HG03064 (cell line): ENCODE measurements at regions not wholly inside any gene's neighbourhood (a gene's known extent, or its start where the extent isn't known, plus 50 kb on each side); places are given as distances from the start of the nearest gene placed in this dataset.
"Not testable (repeated sequence)": the region's sequence is repeated elsewhere in the genome, so short reads cannot be mapped to it uniquely, and the experiment has no call there.

ENCODE experiments used
- ATAC-seq: cut with Tn5 transposase; IDR thresholded peaks from one replicate; pipeline ENCODE4 v1.9.1; 2021; ENCODE audit warnings: low read depth; ENCODE audit not compliant: unreplicated experiment

GRCh38 chrX:137646472-137646871 lies 80.5 kb downstream of the ZIC3 start:
- ATAC-seq: no peak

- ATAC-seq: no peak
Observed at GRCh38 chrX:137651647-137652046, 85.7 kb downstream of the ZIC3 start.

- no peak for ATAC-seq
Observed at GRCh38 chrX:137652086-137652485, 86.2 kb downstream of the ZIC3 start.

GRCh38 chrX:137654481-137654880 lies 88.6 kb downstream of the ZIC3 start:
- ATAC-seq: no peak

GRCh38 chrX:137667776-137668175 lies 101.8 kb downstream of the ZIC3 start:
- ATAC-seq: no peak

- no peak for ATAC-seq
Observed at GRCh38 chrX:137684591-137684990, 118.7 kb downstream of the ZIC3 start.

GRCh38 chrX:137695417-137695816 lies 129.5 kb downstream of the ZIC3 start:
- no peak for ATAC-seq

- no peak for ATAC-seq
Observed at GRCh38 chrX:137707348-137707747, 141.4 kb downstream of the ZIC3 start.

GRCh38 chrX:137742846-137743245 lies 176.9 kb downstream of the ZIC3 start:
- ATAC-seq: no peak

- no peak for ATAC-seq
Observed at GRCh38 chrX:137743414-137743813, 177.5 kb downstream of the ZIC3 start.

- ATAC-seq: no peak
Observed at GRCh38 chrX:137746289-137746688, 180.4 kb downstream of the ZIC3 start.

- no peak for ATAC-seq
Observed at GRCh38 chrX:137747244-137748043, 181.5 kb downstream of the ZIC3 start.

GRCh38 chrX:137748827-137749226 lies 182.9 kb downstream of the ZIC3 start:
- no peak for ATAC-seq

GRCh38 chrX:137749246-137749645 lies 183.3 kb downstream of the ZIC3 start:
- no peak for ATAC-seq

- ATAC-seq: no peak
Observed at GRCh38 chrX:137771537-137771936, 205.6 kb downstream of the ZIC3 start.

- no peak for ATAC-seq
Observed at GRCh38 chrX:137792214-137792613, 226.3 kb downstream of the ZIC3 start.

- ATAC-seq: not testable (repeated sequence)
Observed at GRCh38 chrX:137797926-137798325, 232.0 kb downstream of the ZIC3 start.

- ATAC-seq: no peak
Observed at GRCh38 chrX:137823257-137823656, 257.3 kb downstream of the ZIC3 start.

GRCh38 chrX:137847376-137847775 lies 281.4 kb downstream of the ZIC3 start:
- ATAC-seq: no peak

GRCh38 chrX:137848266-137848905 lies 282.5 kb downstream of the ZIC3 start:
- ATAC-seq: no peak

- no peak for ATAC-seq
Observed at GRCh38 chrX:137852502-137852901, 286.6 kb downstream of the ZIC3 start.

- ATAC-seq: no peak
Observed at GRCh38 chrX:137855490-137855889, 289.6 kb downstream of the ZIC3 start.
